Astrocyte of the spinal cord (primary cell): ENCODE measurements at regions not wholly inside any gene's neighbourhood (a gene's known extent, or its start where the extent isn't known, plus 50 kb on each side); places are given as distances from the start of the nearest gene placed in this dataset.

Experiments used
- DNase-seq: peaks from one replicate; pipeline ENCODE4 v3.0.0; 2011; ENCODE audit warnings: low read depth, low spot score
- H3K4me3 ChIP-seq: 2 replicates; pipeline ENCODE4 v1.5.1; 2011; ENCODE audit warnings: low read depth, mild to moderate bottlenecking, low read length, moderate library complexity
- in situ Hi-C: cut with HindIII; loops from 2 replicates; pipeline ENCODE4 v1.10.0; 2017; ENCODE audit warnings: low sequenced_read_pairs
- TF ChIP-seq, protein P1 (sequence below): IDR thresholded peaks from 2 replicates; pipeline ENCODE4 v1.5.1; 2012; ENCODE audit warnings: low read depth, mild to moderate bottlenecking, low read length, inconsistent platforms

DNA sequence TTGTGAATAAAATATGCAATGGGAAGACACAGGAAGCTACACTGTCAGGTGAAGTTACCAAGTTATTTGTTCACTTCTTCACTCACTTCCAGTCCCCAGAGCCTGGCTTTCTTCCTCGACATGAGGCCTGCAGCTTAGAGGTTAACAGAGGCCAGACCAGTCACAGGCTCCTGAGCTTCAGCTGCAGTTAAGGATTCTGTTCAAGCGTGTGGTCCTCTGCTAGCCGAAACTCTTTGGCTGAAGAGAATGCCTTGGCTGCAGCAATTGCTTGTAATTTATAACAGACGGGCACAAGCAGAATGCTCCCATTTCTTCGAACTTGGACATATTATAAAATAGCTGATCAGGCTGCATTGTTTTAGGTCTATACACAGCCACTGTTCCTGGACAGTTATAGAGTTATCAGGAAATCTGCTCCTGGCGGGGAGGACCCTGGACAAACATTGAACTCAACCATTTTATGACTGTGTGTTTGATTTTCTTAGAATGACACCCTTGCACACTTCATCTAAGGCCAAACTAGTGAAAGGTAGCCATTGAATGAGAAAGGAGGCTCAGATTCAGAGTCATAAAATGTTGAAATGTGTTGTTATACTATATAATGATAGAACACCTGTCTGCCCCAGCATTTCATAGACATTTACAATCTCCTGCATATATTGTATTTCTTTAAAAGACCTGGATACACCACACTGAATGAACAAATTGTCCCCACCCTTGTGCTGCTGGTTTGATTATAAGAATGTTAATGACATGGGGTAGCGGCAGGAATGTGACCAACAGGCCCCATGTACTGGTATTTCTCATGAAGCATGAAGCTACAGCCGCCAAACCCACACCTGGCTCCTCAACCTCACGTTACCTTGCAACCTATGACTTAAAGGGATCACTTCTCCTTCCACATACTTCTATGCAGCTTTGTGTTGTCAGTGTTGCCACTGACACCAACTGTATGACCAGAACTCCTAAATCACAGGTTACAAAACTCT, 153.6 kb downstream of the TDRD15 start:
- TF ChIP-seq, protein P1, sequence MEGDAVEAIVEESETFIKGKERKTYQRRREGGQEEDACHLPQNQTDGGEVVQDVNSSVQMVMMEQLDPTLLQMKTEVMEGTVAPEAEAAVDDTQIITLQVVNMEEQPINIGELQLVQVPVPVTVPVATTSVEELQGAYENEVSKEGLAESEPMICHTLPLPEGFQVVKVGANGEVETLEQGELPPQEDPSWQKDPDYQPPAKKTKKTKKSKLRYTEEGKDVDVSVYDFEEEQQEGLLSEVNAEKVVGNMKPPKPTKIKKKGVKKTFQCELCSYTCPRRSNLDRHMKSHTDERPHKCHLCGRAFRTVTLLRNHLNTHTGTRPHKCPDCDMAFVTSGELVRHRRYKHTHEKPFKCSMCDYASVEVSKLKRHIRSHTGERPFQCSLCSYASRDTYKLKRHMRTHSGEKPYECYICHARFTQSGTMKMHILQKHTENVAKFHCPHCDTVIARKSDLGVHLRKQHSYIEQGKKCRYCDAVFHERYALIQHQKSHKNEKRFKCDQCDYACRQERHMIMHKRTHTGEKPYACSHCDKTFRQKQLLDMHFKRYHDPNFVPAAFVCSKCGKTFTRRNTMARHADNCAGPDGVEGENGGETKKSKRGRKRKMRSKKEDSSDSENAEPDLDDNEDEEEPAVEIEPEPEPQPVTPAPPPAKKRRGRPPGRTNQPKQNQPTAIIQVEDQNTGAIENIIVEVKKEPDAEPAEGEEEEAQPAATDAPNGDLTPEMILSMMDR = no peak
- DNase-seq = no peak
- in situ Hi-C loops = no loop called here
- H3K4me3 ChIP-seq = no peak overlapping the region

DNA sequence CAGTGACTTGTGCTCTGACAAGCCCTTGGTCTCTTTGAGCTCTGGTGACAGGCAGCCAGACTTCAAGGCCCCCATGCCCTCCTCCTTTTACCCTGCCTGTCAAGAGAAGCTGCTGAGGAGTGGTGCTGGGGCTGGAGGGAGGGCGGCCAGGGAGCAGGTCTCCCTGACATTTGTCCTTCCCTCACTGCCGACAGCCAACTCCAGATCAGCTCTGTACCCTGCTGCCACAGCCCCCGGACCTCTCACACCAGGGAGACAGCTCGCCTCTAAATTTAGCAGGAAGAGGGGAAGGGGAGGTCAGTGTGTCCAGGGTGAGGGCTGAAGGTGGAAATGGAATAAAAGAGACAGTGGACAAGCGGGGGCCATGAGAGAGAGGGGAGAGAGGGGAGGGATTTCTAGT, 155.8 kb downstream of the TDRD15 start:
- in situ Hi-C loops = no loop called here
- DNase-seq = no peak
- no peak overlapping the region for H3K4me3 ChIP-seq
- TF ChIP-seq, protein P1 = no peak

DNA sequence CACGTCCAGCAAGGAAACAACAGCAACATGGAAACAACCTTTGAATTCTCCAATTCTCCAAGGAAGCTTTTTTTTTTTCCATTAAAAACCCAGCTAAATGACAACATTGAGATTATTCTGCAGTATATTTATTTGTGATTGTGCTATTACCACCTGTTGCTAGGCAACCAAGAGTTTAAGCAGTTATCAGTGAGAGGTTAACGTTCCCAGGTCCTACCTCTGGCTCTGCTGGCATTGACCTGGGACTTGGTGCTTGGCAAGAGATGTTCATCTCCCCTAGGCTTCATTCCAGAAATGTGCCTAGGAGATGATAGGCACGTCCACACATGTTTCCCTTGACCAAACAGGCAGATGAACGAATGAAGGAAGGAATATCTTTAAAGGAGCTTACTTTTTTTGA, 157.0 kb downstream of the TDRD15 start:
- in situ Hi-C loops = no loop called here
- no peak for DNase-seq
- no peak overlapping the region for H3K4me3 ChIP-seq
- TF ChIP-seq, protein P1 = no peak

DNA sequence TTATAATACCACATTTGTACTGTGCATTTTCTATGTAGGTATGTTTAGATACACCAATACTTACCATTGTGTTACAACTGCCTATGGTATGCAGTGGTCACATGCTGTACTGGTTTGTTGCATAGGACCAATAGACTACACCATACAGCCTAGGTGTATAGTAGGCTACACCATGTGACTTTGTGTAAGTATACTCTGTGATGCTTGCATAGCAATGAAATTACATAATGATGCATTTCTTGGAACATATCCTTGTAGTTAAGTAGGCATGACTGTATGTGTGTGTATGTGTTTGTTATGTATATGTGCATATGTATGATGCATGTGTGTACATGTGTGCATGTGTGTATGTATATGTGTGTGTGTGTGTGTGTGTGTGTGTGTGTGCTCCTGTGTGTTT, 157.6 kb downstream of the TDRD15 start:
- in situ Hi-C loops = no loop called here
- no peak for DNase-seq
- TF ChIP-seq, protein P1 = no peak
- no peak overlapping the region for H3K4me3 ChIP-seq

- no peak overlapping the region for H3K4me3 ChIP-seq
- DNase-seq = no peak
- in situ Hi-C loops = no loop called here
- TF ChIP-seq, protein P1 = no peak
Measured at GRCh38 chr2:21281791-21282514, 158.2 kb downstream of the TDRD15 start.

GRCh38 chr2:21282515-21282898, 158.7 kb downstream of the TDRD15 start:
- in situ Hi-C loops = no loop called here
- TF ChIP-seq, protein P1 = no peak
- DNase-seq = no peak
- H3K4me3 ChIP-seq = no peak overlapping the region
